ENCODE measurements at regions not wholly inside any gene's neighbourhood (a gene's known extent, or its start where the extent isn't known, plus 50 kb on each side); places are given as distances from the start of the nearest gene placed in this dataset.

GRCh38 chr2:123077101-123077500, 948.0 kb upstream of the CNTNAP5 start:
- Mint-ChIP-seq H3K27ac (no peak overlapping the region), H3K9me3 (peaks cover 0 to 11% (median 2%) of the 10 kb centered on the region in 7 donors), H3K27me3 (ENCODE audit: low read depth in 3 of 3) (no peaks in the 10 kb centered on the region), H3K4me1 (peaks cover 24% of the 10 kb centered on the region), H3K36me3 (no peaks in the 10 kb centered on the region), H3K4me3 (no peak overlapping the region)
- Histone ChIP-seq H3K9me3 (replicated peaks in 1 of 2; ENCODE audit: control insufficient read depth in 1 of 2, insufficient read depth in 1 of 2, low read length in 2 of 2) (peaks cover 0 to 2% of the 10 kb centered on the region in 2 donors), H3K4me2 (replicated peaks; ENCODE audit: extremely low read depth, low read length, poor library complexity, severe bottlenecking) (no peak overlapping the region), H3K4me1 (ENCODE audit: control insufficient read depth in 1 of 2, insufficient read depth in 2 of 2, low read length in 2 of 2) (peaks cover 0 to 17% of the 10 kb centered on the region in 2 donors), H3K9ac (ENCODE audit: insufficient read depth, low read length, poor library complexity, severe bottlenecking) (no peak overlapping the region), H3K27ac (ENCODE audit: low read depth in 1 of 2, low read length in 2 of 2) (no peak overlapping the region), H3K27me3 (ENCODE audit: control insufficient read depth in 2 of 2, insufficient read depth in 2 of 2, low read length in 2 of 2) (no peaks in the 10 kb centered on the region), H2AFZ (ENCODE audit: insufficient read depth, low read depth, low read length, poor library complexity, severe bottlenecking) (no peak overlapping the region), H3K36me3 (replicated peaks in 1 of 2; ENCODE audit: control insufficient read depth in 1 of 2, insufficient read depth in 2 of 2, low read length in 2 of 2) (no peaks in the 10 kb centered on the region), H3K4me3 (replicated peaks in 1 of 3; ENCODE audit: low read depth in 2 of 3, low read length in 3 of 3) (no peak overlapping the region), H4K20me1 (ENCODE audit: insufficient read depth, low read length) (no peaks in the 10 kb centered on the region), H3K79me2 (ENCODE audit: insufficient read depth, low read length) (no peaks in the 10 kb centered on the region)
- WGBS (ENCODE audit: insufficient coverage): no CpG with 5 or more reads among the region's 2 CpGs
- DNase-seq: no peak
- TF ChIP-seq, protein P1, sequence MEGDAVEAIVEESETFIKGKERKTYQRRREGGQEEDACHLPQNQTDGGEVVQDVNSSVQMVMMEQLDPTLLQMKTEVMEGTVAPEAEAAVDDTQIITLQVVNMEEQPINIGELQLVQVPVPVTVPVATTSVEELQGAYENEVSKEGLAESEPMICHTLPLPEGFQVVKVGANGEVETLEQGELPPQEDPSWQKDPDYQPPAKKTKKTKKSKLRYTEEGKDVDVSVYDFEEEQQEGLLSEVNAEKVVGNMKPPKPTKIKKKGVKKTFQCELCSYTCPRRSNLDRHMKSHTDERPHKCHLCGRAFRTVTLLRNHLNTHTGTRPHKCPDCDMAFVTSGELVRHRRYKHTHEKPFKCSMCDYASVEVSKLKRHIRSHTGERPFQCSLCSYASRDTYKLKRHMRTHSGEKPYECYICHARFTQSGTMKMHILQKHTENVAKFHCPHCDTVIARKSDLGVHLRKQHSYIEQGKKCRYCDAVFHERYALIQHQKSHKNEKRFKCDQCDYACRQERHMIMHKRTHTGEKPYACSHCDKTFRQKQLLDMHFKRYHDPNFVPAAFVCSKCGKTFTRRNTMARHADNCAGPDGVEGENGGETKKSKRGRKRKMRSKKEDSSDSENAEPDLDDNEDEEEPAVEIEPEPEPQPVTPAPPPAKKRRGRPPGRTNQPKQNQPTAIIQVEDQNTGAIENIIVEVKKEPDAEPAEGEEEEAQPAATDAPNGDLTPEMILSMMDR (IDR thresholded peaks at IDR 0.05): no peak
- intact Hi-C loops (cut with micrococcal nuclease): no loop called here

DNA sequence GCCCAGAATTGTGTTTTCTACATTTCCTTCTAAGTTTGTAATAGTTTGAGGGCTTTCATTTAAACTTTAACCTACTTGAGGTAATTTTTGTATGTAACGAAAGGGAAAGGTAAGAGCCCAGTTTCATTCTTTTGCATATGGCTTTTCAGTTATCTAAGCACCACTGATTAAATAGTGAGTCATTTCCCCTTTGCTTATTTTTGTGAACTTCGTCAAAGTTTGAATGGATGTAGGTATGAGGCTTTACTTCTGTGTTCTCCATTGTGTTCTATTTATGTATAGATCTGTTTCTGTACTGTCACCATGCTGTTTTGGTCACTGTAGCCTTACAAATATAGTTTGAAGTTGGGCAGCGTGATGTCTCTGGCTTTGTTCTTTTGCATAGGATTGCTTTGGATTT, 944.8 kb upstream of the CNTNAP5 start:
- no peak for DNase-seq

More for the DNA sequence above, 944.8 kb upstream of the CNTNAP5 start:
- peaks cover 0 to 11% (median 2%) of the 10 kb centered on the region in 7 donors for H3K9me3 Mint-ChIP-seq
- Histone ChIP-seq H3K9me3 (replicated peaks in 1 of 2; ENCODE audit: control insufficient read depth in 1 of 2, insufficient read depth in 1 of 2, low read length in 2 of 2) (no peaks in the 10 kb centered on the region), H3K36me3 (replicated peaks in 1 of 2; ENCODE audit: control insufficient read depth in 1 of 2, insufficient read depth in 2 of 2, low read length in 2 of 2) (no peaks in the 10 kb centered on the region), H3K4me2 (replicated peaks; ENCODE audit: extremely low read depth, low read length, poor library complexity, severe bottlenecking) (no peak overlapping the region), H3K4me1 (ENCODE audit: control insufficient read depth in 1 of 2, insufficient read depth in 2 of 2, low read length in 2 of 2) (no peaks in the 10 kb centered on the region), H3K79me2 (ENCODE audit: insufficient read depth, low read length) (no peaks in the 10 kb centered on the region), H4K20me1 (ENCODE audit: insufficient read depth, low read length) (no peaks in the 10 kb centered on the region), H3K9ac (ENCODE audit: insufficient read depth, low read length, poor library complexity, severe bottlenecking) (no peak overlapping the region), H2AFZ (ENCODE audit: insufficient read depth, low read depth, low read length, poor library complexity, severe bottlenecking) (no peak overlapping the region), H3K27ac (ENCODE audit: low read depth in 1 of 2, low read length in 2 of 2) (no peak overlapping the region), H3K4me3 (replicated peaks in 1 of 3; ENCODE audit: low read depth in 2 of 3, low read length in 3 of 3) (no peak overlapping the region), H3K27me3 (ENCODE audit: control insufficient read depth in 2 of 2, insufficient read depth in 2 of 2, low read length in 2 of 2) (no peaks in the 10 kb centered on the region)
- H3K27me3 Mint-ChIP-seq (ENCODE audit: low read depth in 3 of 3): peaks cover 0 to 2% (median 0%) of the 10 kb centered on the region in 3 donors
- TF ChIP-seq, protein P1 (IDR thresholded peaks at IDR 0.05): no peak
- no peak overlapping the region for H3K4me3 Mint-ChIP-seq
- intact Hi-C loops (cut with micrococcal nuclease): no loop called here
- H3K27ac Mint-ChIP-seq: no peak overlapping the region
- WGBS (ENCODE audit: insufficient coverage): 50% methylated on average over 1 of the region's 3 CpGs
- no peaks in the 10 kb centered on the region for H3K36me3 Mint-ChIP-seq
- peaks cover 6% of the 10 kb centered on the region for H3K4me1 Mint-ChIP-seq
